ENCODE measurements at regions not wholly inside any gene's neighbourhood (a gene's known extent, or its start where the extent isn't known, plus 50 kb on each side); places are given as distances from the start of the nearest gene placed in this dataset.

DNA sequence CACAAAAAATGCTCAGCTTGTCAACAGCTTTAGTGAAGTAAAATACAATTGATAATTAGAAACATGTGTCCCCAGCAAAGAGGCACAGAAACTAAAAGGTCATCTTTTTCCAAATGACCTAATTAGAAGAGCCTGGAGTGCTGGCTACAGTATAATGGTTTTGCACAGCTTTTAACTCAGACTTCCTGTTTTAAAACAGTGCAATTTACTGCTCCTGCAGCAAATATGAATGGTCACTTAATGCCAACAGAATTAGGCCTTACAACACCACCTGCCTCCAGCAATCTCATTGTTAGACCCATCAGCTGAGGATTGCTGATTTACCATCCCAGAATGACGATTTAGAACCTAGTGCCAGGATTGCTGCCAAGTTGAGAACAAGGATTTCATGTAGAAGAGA, 239.3 kb downstream of the CETN3 start:
- no peaks in the 10 kb centered on the region for H3F3A ChIP-seq (ENCODE audit: insufficient read depth)
- in situ Hi-C loops (cut with MboI): no loop called here
- peak; percentile 5 for DNase-seq
- no peak overlapping the region for H3K4me3 ChIP-seq
- TF ChIP-seq EZH2phosphoT487 (IDR thresholded peaks at IDR 0.05; ENCODE audit: insufficient read depth, low read depth) (no peak), EZH2 (IDR thresholded peaks at IDR 0.05; ENCODE audit: insufficient read depth, poor library complexity, severe bottlenecking) (no peak)
- H3K4me1 ChIP-seq (ENCODE audit: insufficient read depth): no peaks in the 10 kb centered on the region
- 0 to 4% methylated on average over 1 of the region's 1 CpG for WGBS, 2 experiments (ENCODE audit: low coverage in 1 of 2, low lambda C conversion rate in 2 of 2, missing lambda C conversion rate in 2 of 2)
- no peaks in the 10 kb centered on the region for H3K9me2 ChIP-seq (ENCODE audit: insufficient read depth)
- H3K27ac ChIP-seq: no peak overlapping the region
- H3K4me2 ChIP-seq (ENCODE audit: unreplicated experiment): no peak overlapping the region
- H3K36me3 ChIP-seq (ENCODE audit: low read depth): no peaks in the 10 kb centered on the region
- no peak overlapping the region for H2AFZ ChIP-seq
- no peaks in the 10 kb centered on the region for H3K9me3 ChIP-seq (ENCODE audit: low read depth)
- no peaks in the 10 kb centered on the region for H3K27me3 ChIP-seq (replicated peaks; ENCODE audit: insufficient read depth)
- no peaks in the 10 kb centered on the region for H3K79me2 ChIP-seq (ENCODE audit: insufficient read depth)
- no peak overlapping the region for H3K9ac ChIP-seq
- no peaks in the 10 kb centered on the region for H4K20me1 ChIP-seq (ENCODE audit: insufficient read depth)

DNA sequence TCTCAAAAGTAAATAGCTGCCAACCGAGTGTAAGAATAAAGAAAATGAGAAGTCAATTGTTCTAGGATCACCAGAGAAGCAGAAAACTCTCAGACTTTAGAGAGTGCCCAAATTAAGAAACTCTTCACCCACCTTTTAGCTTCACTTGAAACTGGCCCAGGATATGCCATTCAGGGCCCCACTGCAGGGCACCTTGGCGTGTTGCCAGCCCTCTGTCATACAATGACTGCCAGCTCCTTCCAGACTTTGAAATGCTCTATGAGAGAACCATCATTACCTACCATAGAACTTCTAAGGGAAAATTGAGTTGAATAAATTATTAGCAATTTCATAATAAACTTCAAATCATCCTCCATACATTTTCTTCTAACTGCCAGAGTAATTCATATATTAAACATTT, 240.5 kb downstream of the CETN3 start:
- Histone ChIP-seq H3K4me1 (ENCODE audit: insufficient read depth) (no peaks in the 10 kb centered on the region), H3K9me3 (ENCODE audit: low read depth) (no peaks in the 10 kb centered on the region), H3K36me3 (ENCODE audit: low read depth) (no peaks in the 10 kb centered on the region), H3F3A (ENCODE audit: insufficient read depth) (no peaks in the 10 kb centered on the region), H3K4me3 (no peak overlapping the region), H3K27ac (no peak overlapping the region), H3K27me3 (replicated peaks; ENCODE audit: insufficient read depth) (no peaks in the 10 kb centered on the region), H3K79me2 (ENCODE audit: insufficient read depth) (no peaks in the 10 kb centered on the region), H3K4me2 (ENCODE audit: unreplicated experiment) (no peak overlapping the region), H3K9ac (no peak overlapping the region), H2AFZ (no peak overlapping the region), H4K20me1 (ENCODE audit: insufficient read depth) (no peaks in the 10 kb centered on the region), H3K9me2 (ENCODE audit: insufficient read depth) (no peaks in the 10 kb centered on the region)
- no peak for DNase-seq
- no peak for TF ChIP-seq EZH2phosphoT487 (IDR thresholded peaks at IDR 0.05; ENCODE audit: insufficient read depth, low read depth)
- no peak for TF ChIP-seq EZH2 (IDR thresholded peaks at IDR 0.05; ENCODE audit: insufficient read depth, poor library complexity, severe bottlenecking)
- 40 to 43% methylated on average over 2 of the region's 2 CpGs for WGBS, 2 experiments (ENCODE audit: low coverage in 1 of 2, low lambda C conversion rate in 2 of 2, missing lambda C conversion rate in 2 of 2)
- in situ Hi-C loops (cut with MboI): no loop called here

DNA sequence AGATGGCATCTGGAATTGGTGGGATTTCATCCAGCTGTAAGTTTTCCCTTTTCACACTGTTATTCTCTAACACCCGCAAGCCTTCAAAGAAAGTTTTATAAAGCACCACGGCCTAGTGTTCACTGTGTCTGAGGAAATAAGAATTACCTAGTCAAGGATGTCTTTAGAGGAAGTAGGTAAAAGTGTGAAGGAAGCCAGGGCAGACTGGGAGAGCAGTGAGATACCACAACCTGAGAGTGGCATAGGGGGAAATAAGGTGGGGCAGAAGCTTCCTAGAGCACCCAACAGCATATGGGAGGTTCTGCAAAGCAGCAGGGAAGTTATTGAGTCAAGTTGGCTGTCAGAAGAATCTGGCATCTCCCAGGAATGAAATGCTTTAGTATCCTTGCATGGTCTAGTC, 241.2 kb downstream of the CETN3 start:
- no peaks in the 10 kb centered on the region for H3K36me3 ChIP-seq (ENCODE audit: low read depth)
- H3K9me2 ChIP-seq (ENCODE audit: insufficient read depth): no peaks in the 10 kb centered on the region
- H3F3A ChIP-seq (ENCODE audit: insufficient read depth): no peaks in the 10 kb centered on the region
- H4K20me1 ChIP-seq (ENCODE audit: insufficient read depth): no peaks in the 10 kb centered on the region
- in situ Hi-C loops (cut with MboI): no loop called here
- no peaks in the 10 kb centered on the region for H3K4me1 ChIP-seq (ENCODE audit: insufficient read depth)
- no peak overlapping the region for H3K4me3 ChIP-seq
- H3K27ac ChIP-seq: no peak overlapping the region
- H3K9me3 ChIP-seq (ENCODE audit: low read depth): no peaks in the 10 kb centered on the region
- H3K27me3 ChIP-seq (replicated peaks; ENCODE audit: insufficient read depth): no peaks in the 10 kb centered on the region
- no peak for DNase-seq
- no peaks in the 10 kb centered on the region for H3K79me2 ChIP-seq (ENCODE audit: insufficient read depth)
- no peak overlapping the region for H3K4me2 ChIP-seq (ENCODE audit: unreplicated experiment)
- no peak overlapping the region for H3K9ac ChIP-seq
- 68 to 84% methylated on average over 2 of the region's 2 CpGs for WGBS, 2 experiments (ENCODE audit: low coverage in 1 of 2, low lambda C conversion rate in 2 of 2, missing lambda C conversion rate in 2 of 2)
- no peak overlapping the region for H2AFZ ChIP-seq
- TF ChIP-seq EZH2 (IDR thresholded peaks at IDR 0.05; ENCODE audit: insufficient read depth, poor library complexity, severe bottlenecking) (no peak), EZH2phosphoT487 (IDR thresholded peaks at IDR 0.05; ENCODE audit: insufficient read depth, low read depth) (no peak)

GRCh38 chr5:90166816-90167215, 242.7 kb downstream of the CETN3 start:
- TF ChIP-seq EZH2 (IDR thresholded peaks at IDR 0.05; ENCODE audit: insufficient read depth, poor library complexity, severe bottlenecking): no peak
- no peak for TF ChIP-seq EZH2phosphoT487 (IDR thresholded peaks at IDR 0.05; ENCODE audit: insufficient read depth, low read depth)
- H3K9me2 ChIP-seq (ENCODE audit: insufficient read depth): no peaks in the 10 kb centered on the region
- H3K36me3 ChIP-seq (ENCODE audit: low read depth): no peaks in the 10 kb centered on the region
- no peaks in the 10 kb centered on the region for H3K9me3 ChIP-seq (ENCODE audit: low read depth)
- no peak overlapping the region for H3K9ac ChIP-seq
- no peaks in the 10 kb centered on the region for H3F3A ChIP-seq (ENCODE audit: insufficient read depth)
- H2AFZ ChIP-seq: no peak overlapping the region
- DNase-seq: no peak
- H3K79me2 ChIP-seq (ENCODE audit: insufficient read depth): no peaks in the 10 kb centered on the region
- no peaks in the 10 kb centered on the region for H3K27me3 ChIP-seq (replicated peaks; ENCODE audit: insufficient read depth)
- H3K4me2 ChIP-seq (ENCODE audit: unreplicated experiment): no peak overlapping the region
- H3K4me3 ChIP-seq: no peak overlapping the region
- H4K20me1 ChIP-seq (ENCODE audit: insufficient read depth): no peaks in the 10 kb centered on the region
- H3K4me1 ChIP-seq (ENCODE audit: insufficient read depth): no peaks in the 10 kb centered on the region
- in situ Hi-C loops (cut with MboI): no loop called here
- H3K27ac ChIP-seq: no peak overlapping the region

DNA sequence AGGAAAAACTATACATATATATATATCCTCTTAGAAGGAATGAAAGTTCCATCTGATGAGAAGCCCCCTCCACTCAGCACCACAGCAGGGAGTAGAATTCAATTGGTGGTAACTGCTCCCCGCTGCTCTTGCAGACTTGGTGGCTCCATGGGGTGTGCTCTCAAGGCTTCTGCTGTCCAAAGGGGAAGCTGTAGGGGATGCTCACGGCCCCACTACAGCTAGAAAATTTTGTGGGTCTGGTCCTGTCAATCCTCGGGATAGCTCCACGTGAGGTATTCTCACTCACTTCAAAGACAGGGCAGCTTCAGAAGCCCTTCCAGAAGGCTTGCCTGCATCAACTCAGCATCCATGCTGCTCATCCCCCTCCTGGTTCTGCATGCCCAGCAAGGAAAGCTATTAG, 247.2 kb downstream of the CETN3 start:
- no peak overlapping the region for H3K4me3 ChIP-seq
- H3K9me3 ChIP-seq (ENCODE audit: low read depth): no peaks in the 10 kb centered on the region
- no peaks in the 10 kb centered on the region for H3K4me1 ChIP-seq (ENCODE audit: insufficient read depth)
- no peaks in the 10 kb centered on the region for H3K27me3 ChIP-seq (replicated peaks; ENCODE audit: insufficient read depth)
- H2AFZ ChIP-seq: no peak overlapping the region
- WGBS, 2 experiments (ENCODE audit: low coverage in 1 of 2, low lambda C conversion rate in 2 of 2, missing lambda C conversion rate in 2 of 2): 26 to 38% methylated on average over 4 of the region's 4 CpGs
- H3K9ac ChIP-seq: no peak overlapping the region
- no peaks in the 10 kb centered on the region for H3F3A ChIP-seq (ENCODE audit: insufficient read depth)
- no peaks in the 10 kb centered on the region for H3K9me2 ChIP-seq (ENCODE audit: insufficient read depth)
- in situ Hi-C loops (cut with MboI): no loop called here
- no peaks in the 10 kb centered on the region for H3K79me2 ChIP-seq (ENCODE audit: insufficient read depth)
- no peaks in the 10 kb centered on the region for H3K36me3 ChIP-seq (ENCODE audit: low read depth)
- no peak for DNase-seq
- TF ChIP-seq EZH2 (IDR thresholded peaks at IDR 0.05; ENCODE audit: insufficient read depth, poor library complexity, severe bottlenecking) (no peak), EZH2phosphoT487 (IDR thresholded peaks at IDR 0.05; ENCODE audit: insufficient read depth, low read depth) (no peak)
- no peak overlapping the region for H3K27ac ChIP-seq
- no peak overlapping the region for H3K4me2 ChIP-seq (ENCODE audit: unreplicated experiment)
- no peaks in the 10 kb centered on the region for H4K20me1 ChIP-seq (ENCODE audit: insufficient read depth)
